Osteocyte (in vitro differentiated cells): ENCODE measurements at regions not wholly inside any gene's neighbourhood (a gene's known extent, or its start where the extent isn't known, plus 50 kb on each side); places are given as distances from the start of the nearest gene placed in this dataset.

ENCODE experiments used
- DNase-seq: peaks from one replicate; pipeline ENCODE4 v3.0.0; 2021; ENCODE audit warnings: mixed read lengths; ENCODE audit not compliant: unreplicated experiment; ENCODE audit errors: extremely low spot score
- H3K27ac Mint-ChIP-seq: one replicate; pipeline ENCODE4 v1.8.0; 2021; ENCODE audit warnings: mild to moderate bottlenecking, mixed read lengths; ENCODE audit not compliant: unreplicated experiment
- H3K27me3 Mint-ChIP-seq: one replicate; pipeline ENCODE4 v1.8.0; 2021; ENCODE audit warnings: mixed read lengths; ENCODE audit not compliant: unreplicated experiment
- H3K36me3 Mint-ChIP-seq: one replicate; pipeline ENCODE4 v1.8.0; 2021; ENCODE audit warnings: mixed read lengths; ENCODE audit not compliant: unreplicated experiment
- H3K4me1 Mint-ChIP-seq: one replicate; pipeline ENCODE4 v1.8.0; 2021; ENCODE audit warnings: mixed read lengths; ENCODE audit not compliant: unreplicated experiment
- H3K4me3 Mint-ChIP-seq: one replicate; pipeline ENCODE4 v1.8.0; 2021; ENCODE audit warnings: mild to moderate bottlenecking, moderate library complexity, mixed read lengths; ENCODE audit not compliant: unreplicated experiment
- H3K9me3 Mint-ChIP-seq: one replicate; pipeline ENCODE4 v1.8.0; 2021; ENCODE audit warnings: mixed read lengths; ENCODE audit not compliant: unreplicated experiment
- CTCF ChIP-seq: fragments of 200-600 bp; sonication (generic); IDR thresholded peaks from 2 replicates; pipeline ENCODE4 v1.5.0; 2021; ENCODE audit warnings: antibody characterized with exemption, mild to moderate bottlenecking, moderate library complexity

- TF ChIP-seq CTCF: no peak
- Mint-ChIP-seq H3K4me3 (no peak overlapping the region), H3K4me1 (no peaks in the 10 kb centered on the region), H3K27me3 (no peaks in the 10 kb centered on the region), H3K36me3 (no peaks in the 10 kb centered on the region), H3K27ac (no peak overlapping the region), H3K9me3 (peaks cover 55% of the 10 kb centered on the region)
- DNase-seq: no peak
Observed at GRCh38 chr19:31875591-31875990, 469.8 kb upstream of the ZNF507 start.

GRCh38 chr19:31880283-31880682 lies 465.1 kb upstream of the ZNF507 start:
- no peaks in the 10 kb centered on the region for H3K36me3 Mint-ChIP-seq
- no peaks in the 10 kb centered on the region for H3K4me1 Mint-ChIP-seq
- H3K4me3 Mint-ChIP-seq: no peak overlapping the region
- H3K27me3 Mint-ChIP-seq: no peaks in the 10 kb centered on the region
- TF ChIP-seq CTCF: no peak
- no peak overlapping the region for H3K27ac Mint-ChIP-seq
- no peak for DNase-seq
- peaks cover 49% of the 10 kb centered on the region for H3K9me3 Mint-ChIP-seq

- Mint-ChIP-seq H3K4me1 (no peaks in the 10 kb centered on the region), H3K4me3 (no peak overlapping the region), H3K36me3 (no peaks in the 10 kb centered on the region), H3K27ac (no peak overlapping the region), H3K9me3 (peaks cover 42% of the 10 kb centered on the region), H3K27me3 (no peaks in the 10 kb centered on the region)
- no peak for DNase-seq
- no peak for TF ChIP-seq CTCF
Observed at GRCh38 chr19:31881988-31882387, 463.4 kb upstream of the ZNF507 start.

- no peak overlapping the region for H3K4me3 Mint-ChIP-seq
- DNase-seq: no peak
- H3K9me3 Mint-ChIP-seq: peaks cover 43% of the 10 kb centered on the region
- H3K4me1 Mint-ChIP-seq: no peaks in the 10 kb centered on the region
- H3K27me3 Mint-ChIP-seq: no peaks in the 10 kb centered on the region
- H3K27ac Mint-ChIP-seq: no peak overlapping the region
- H3K36me3 Mint-ChIP-seq: no peaks in the 10 kb centered on the region
- no peak for TF ChIP-seq CTCF
Observed at GRCh38 chr19:31882709-31883108, 462.7 kb upstream of the ZNF507 start.

GRCh38 chr19:31883296-31883990 lies 462.0 kb upstream of the ZNF507 start:
- H3K4me1 Mint-ChIP-seq: no peaks in the 10 kb centered on the region
- no peaks in the 10 kb centered on the region for H3K36me3 Mint-ChIP-seq
- DNase-seq: no peak
- TF ChIP-seq CTCF: no peak
- H3K27me3 Mint-ChIP-seq: no peaks in the 10 kb centered on the region
- no peak overlapping the region for H3K27ac Mint-ChIP-seq
- H3K9me3 Mint-ChIP-seq: peaks cover 36% of the 10 kb centered on the region
- H3K4me3 Mint-ChIP-seq: no peak overlapping the region
